K562 (cell line): ENCODE measurements at regions not wholly inside any gene's neighbourhood (a gene's known extent, or its start where the extent isn't known, plus 50 kb on each side); places are given as distances from the start of the nearest gene placed in this dataset.

ENCODE experiments used
- TCF7 ChIP-seq: sonication (generic); IDR thresholded peaks from 2 replicates; pipeline ENCODE4 v1.6.1; 2016; ENCODE audit warnings: antibody characterized with exemption, borderline replicate concordance
- TF ChIP-seq, protein P1 (sequence below), 3 experiments: IDR thresholded peaks in 2 of 3; conservative IDR thresholded peaks in 1 of 3; 2 replicates each; pipeline ENCODE4 v1.5.1; 2011 to 2012; ENCODE audit warnings: low read length in 3 of 3, mild to moderate bottlenecking in 3 of 3, control low read depth in 2 of 3, improper control_type of control experiment in 1 of 3, inconsistent platforms in 1 of 3, low read depth in 1 of 3, mixed read lengths in 1 of 3, moderate library complexity in 1 of 3; ENCODE audit not compliant: insufficient read depth in 2 of 3
- TF ChIP-seq, protein P2 (sequence below): fragments of 150-350 bp; conservative IDR thresholded peaks from 2 replicates; pipeline ENCODE4 v1.6.1; 2014; ENCODE audit warnings: low read length
- TF ChIP-seq, protein P3 (sequence below), 2 experiments: IDR thresholded peaks; 2 replicates each; pipeline ENCODE4 v1.6.1; 2012; ENCODE audit warnings: improper control_type of control experiment in 2 of 2, low read depth in 2 of 2, low read length in 2 of 2, borderline replicate concordance in 1 of 2
- TF ChIP-seq, protein P4 (sequence below): fragments of 200-800 bp; sonication (Bioruptor generic); IDR thresholded peaks from 2 replicates; pipeline ENCODE4 v1.6.1; 2016; ENCODE audit warnings: missing genetic modification characterization, missing compliant biosample characterization
- TF ChIP-seq, protein P5 (sequence below), 3 experiments: fragments of 200-800 bp in 1 of 3; fragments of 250-450 bp in 1 of 3; fragments of 450-650 bp in 1 of 3; sonication (Bioruptor Pico) in 1 of 3; sonication (Bioruptor generic) in 1 of 3; formaldehyde crosslinking in 1 of 3; IDR thresholded peaks; 2 replicates each; pipeline versions ENCODE4 v1.6.1 to v1.8.0; 2016 to 2022; ENCODE audit warnings: mild to moderate bottlenecking in 2 of 3, missing genetic modification characterization in 2 of 3, missing compliant biosample characterization in 1 of 3, moderate library complexity in 1 of 3

DNA sequence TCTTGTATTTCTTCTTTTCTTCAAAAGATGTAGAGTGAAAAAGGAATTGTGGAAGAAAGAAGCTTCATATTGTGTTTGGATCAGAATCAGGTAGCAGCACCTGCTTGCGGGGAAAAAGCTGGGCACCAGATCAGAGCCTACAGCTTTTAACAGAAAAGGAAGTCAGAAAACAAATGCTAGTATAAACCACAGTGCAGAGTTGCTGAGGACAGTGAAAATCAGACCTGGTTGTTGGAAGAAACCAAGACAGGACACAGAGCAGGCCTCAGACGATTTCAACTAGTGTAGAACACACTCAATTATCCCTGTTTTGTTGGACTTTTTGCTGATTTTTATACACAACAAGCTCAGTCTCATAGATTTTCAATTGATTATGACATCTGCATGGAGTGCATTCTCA lies 221.4 kb downstream of the PTN start:
- no peak for TF ChIP-seq TCF7
- TF ChIP-seq, protein P1, sequence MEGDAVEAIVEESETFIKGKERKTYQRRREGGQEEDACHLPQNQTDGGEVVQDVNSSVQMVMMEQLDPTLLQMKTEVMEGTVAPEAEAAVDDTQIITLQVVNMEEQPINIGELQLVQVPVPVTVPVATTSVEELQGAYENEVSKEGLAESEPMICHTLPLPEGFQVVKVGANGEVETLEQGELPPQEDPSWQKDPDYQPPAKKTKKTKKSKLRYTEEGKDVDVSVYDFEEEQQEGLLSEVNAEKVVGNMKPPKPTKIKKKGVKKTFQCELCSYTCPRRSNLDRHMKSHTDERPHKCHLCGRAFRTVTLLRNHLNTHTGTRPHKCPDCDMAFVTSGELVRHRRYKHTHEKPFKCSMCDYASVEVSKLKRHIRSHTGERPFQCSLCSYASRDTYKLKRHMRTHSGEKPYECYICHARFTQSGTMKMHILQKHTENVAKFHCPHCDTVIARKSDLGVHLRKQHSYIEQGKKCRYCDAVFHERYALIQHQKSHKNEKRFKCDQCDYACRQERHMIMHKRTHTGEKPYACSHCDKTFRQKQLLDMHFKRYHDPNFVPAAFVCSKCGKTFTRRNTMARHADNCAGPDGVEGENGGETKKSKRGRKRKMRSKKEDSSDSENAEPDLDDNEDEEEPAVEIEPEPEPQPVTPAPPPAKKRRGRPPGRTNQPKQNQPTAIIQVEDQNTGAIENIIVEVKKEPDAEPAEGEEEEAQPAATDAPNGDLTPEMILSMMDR (IDR thresholded peaks at IDR 0.05 in 2 of 3, conservative IDR thresholded peaks at IDR 0.05 in 1 of 3; ENCODE audit: insufficient read depth in 2 of 3, low read depth in 1 of 3, low read length in 3 of 3) = no peak
- TF ChIP-seq, protein P2, sequence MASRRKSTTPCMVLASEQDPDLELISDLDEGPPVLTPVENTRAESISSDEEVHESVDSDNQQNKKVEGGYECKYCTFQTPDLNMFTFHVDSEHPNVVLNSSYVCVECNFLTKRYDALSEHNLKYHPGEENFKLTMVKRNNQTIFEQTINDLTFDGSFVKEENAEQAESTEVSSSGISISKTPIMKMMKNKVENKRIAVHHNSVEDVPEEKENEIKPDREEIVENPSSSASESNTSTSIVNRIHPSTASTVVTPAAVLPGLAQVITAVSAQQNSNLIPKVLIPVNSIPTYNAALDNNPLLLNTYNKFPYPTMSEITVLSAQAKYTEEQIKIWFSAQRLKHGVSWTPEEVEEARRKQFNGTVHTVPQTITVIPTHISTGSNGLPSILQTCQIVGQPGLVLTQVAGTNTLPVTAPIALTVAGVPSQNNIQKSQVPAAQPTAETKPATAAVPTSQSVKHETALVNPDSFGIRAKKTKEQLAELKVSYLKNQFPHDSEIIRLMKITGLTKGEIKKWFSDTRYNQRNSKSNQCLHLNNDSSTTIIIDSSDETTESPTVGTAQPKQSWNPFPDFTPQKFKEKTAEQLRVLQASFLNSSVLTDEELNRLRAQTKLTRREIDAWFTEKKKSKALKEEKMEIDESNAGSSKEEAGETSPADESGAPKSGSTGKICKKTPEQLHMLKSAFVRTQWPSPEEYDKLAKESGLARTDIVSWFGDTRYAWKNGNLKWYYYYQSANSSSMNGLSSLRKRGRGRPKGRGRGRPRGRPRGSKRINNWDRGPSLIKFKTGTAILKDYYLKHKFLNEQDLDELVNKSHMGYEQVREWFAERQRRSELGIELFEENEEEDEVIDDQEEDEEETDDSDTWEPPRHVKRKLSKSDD = no peak
- TF ChIP-seq, protein P3, sequence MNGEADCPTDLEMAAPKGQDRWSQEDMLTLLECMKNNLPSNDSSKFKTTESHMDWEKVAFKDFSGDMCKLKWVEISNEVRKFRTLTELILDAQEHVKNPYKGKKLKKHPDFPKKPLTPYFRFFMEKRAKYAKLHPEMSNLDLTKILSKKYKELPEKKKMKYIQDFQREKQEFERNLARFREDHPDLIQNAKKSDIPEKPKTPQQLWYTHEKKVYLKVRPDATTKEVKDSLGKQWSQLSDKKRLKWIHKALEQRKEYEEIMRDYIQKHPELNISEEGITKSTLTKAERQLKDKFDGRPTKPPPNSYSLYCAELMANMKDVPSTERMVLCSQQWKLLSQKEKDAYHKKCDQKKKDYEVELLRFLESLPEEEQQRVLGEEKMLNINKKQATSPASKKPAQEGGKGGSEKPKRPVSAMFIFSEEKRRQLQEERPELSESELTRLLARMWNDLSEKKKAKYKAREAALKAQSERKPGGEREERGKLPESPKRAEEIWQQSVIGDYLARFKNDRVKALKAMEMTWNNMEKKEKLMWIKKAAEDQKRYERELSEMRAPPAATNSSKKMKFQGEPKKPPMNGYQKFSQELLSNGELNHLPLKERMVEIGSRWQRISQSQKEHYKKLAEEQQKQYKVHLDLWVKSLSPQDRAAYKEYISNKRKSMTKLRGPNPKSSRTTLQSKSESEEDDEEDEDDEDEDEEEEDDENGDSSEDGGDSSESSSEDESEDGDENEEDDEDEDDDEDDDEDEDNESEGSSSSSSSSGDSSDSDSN (IDR thresholded peaks at IDR 0.05; ENCODE audit: borderline replicate concordance in 1 of 2, low read depth in 2 of 2, low read length in 2 of 2) = no peak
- TF ChIP-seq, protein P4, sequence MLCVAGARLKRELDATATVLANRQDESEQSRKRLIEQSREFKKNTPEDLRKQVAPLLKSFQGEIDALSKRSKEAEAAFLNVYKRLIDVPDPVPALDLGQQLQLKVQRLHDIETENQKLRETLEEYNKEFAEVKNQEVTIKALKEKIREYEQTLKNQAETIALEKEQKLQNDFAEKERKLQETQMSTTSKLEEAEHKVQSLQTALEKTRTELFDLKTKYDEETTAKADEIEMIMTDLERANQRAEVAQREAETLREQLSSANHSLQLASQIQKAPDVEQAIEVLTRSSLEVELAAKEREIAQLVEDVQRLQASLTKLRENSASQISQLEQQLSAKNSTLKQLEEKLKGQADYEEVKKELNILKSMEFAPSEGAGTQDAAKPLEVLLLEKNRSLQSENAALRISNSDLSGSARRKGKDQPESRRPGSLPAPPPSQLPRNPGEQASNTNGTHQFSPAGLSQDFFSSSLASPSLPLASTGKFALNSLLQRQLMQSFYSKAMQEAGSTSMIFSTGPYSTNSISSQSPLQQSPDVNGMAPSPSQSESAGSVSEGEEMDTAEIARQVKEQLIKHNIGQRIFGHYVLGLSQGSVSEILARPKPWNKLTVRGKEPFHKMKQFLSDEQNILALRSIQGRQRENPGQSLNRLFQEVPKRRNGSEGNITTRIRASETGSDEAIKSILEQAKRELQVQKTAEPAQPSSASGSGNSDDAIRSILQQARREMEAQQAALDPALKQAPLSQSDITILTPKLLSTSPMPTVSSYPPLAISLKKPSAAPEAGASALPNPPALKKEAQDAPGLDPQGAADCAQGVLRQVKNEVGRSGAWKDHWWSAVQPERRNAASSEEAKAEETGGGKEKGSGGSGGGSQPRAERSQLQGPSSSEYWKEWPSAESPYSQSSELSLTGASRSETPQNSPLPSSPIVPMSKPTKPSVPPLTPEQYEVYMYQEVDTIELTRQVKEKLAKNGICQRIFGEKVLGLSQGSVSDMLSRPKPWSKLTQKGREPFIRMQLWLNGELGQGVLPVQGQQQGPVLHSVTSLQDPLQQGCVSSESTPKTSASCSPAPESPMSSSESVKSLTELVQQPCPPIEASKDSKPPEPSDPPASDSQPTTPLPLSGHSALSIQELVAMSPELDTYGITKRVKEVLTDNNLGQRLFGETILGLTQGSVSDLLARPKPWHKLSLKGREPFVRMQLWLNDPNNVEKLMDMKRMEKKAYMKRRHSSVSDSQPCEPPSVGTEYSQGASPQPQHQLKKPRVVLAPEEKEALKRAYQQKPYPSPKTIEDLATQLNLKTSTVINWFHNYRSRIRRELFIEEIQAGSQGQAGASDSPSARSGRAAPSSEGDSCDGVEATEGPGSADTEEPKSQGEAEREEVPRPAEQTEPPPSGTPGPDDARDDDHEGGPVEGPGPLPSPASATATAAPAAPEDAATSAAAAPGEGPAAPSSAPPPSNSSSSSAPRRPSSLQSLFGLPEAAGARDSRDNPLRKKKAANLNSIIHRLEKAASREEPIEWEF (CRISPR knock-in tag) = no peak
- TF ChIP-seq, protein P5, sequence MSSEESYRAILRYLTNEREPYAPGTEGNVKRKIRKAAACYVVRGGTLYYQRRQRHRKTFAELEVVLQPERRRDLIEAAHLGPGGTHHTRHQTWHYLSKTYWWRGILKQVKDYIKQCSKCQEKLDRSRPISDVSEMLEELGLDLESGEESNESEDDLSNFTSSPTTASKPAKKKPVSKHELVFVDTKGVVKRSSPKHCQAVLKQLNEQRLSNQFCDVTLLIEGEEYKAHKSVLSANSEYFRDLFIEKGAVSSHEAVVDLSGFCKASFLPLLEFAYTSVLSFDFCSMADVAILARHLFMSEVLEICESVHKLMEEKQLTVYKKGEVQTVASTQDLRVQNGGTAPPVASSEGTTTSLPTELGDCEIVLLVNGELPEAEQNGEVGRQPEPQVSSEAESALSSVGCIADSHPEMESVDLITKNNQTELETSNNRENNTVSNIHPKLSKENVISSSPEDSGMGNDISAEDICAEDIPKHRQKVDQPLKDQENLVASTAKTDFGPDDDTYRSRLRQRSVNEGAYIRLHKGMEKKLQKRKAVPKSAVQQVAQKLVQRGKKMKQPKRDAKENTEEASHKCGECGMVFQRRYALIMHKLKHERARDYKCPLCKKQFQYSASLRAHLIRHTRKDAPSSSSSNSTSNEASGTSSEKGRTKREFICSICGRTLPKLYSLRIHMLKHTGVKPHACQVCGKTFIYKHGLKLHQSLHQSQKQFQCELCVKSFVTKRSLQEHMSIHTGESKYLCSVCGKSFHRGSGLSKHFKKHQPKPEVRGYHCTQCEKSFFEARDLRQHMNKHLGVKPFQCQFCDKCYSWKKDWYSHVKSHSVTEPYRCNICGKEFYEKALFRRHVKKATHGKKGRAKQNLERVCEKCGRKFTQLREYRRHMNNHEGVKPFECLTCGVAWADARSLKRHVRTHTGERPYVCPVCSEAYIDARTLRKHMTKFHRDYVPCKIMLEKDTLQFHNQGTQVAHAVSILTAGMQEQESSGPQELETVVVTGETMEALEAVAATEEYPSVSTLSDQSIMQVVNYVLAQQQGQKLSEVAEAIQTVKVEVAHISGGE (CRISPR knock-in tag; IDR thresholded peaks at IDR 0.05) = no peak
